HCT116 (cell line): ENCODE measurements at regions not wholly inside any gene's neighbourhood (a gene's known extent, or its start where the extent isn't known, plus 50 kb on each side); places are given as distances from the start of the nearest gene placed in this dataset.

Source experiments
- CTCF ChIP-seq, 3 experiments: fragments of 200-600 bp in 1 of 3; sonication (generic) in 1 of 3; IDR thresholded peaks in 2 of 3; conservative IDR thresholded peaks in 1 of 3; 2 replicates each; pipeline ENCODE4 v1.5.1; 2012 to 2017; ENCODE audit warnings: low read depth in 2 of 3, low read length in 2 of 3, antibody characterized with exemption in 1 of 3, borderline replicate concordance in 1 of 3, control low read depth in 1 of 3, mild to moderate bottlenecking in 1 of 3, mixed read lengths in 1 of 3, mixed run types in 1 of 3, moderate library complexity in 1 of 3; ENCODE audit not compliant: insufficient read depth in 1 of 3
- POLR2AphosphoS5 ChIP-seq: IDR thresholded peaks from 2 replicates; pipeline ENCODE4 v1.6.1; 2011; ENCODE audit warnings: mild to moderate bottlenecking, low read depth, low read length, moderate library complexity
- REST ChIP-seq: IDR thresholded peaks from 2 replicates; pipeline ENCODE4 v1.6.1; 2012; ENCODE audit warnings: low read depth
- ZBTB33 ChIP-seq: IDR thresholded peaks from 2 replicates; pipeline ENCODE4 v1.6.1; 2011; ENCODE audit warnings: mild to moderate bottlenecking, low read length, moderate library complexity; ENCODE audit not compliant: insufficient replicate concordance; ENCODE audit errors: extremely low read depth
- ZFX ChIP-seq: fragments of 450-650 bp; IDR thresholded peaks from 2 replicates; pipeline ENCODE4 v1.6.1; 2017

GRCh38 chr5:112614986-112615385, 122.7 kb upstream of the APC start:
- TF ChIP-seq CTCF (IDR thresholded peaks at IDR 0.05 in 2 of 3, conservative IDR thresholded peaks at IDR 0.05 in 1 of 3; ENCODE audit: borderline replicate concordance in 1 of 3, insufficient read depth in 1 of 3, low read depth in 2 of 3, low read length in 2 of 3), result no peak
- TF ChIP-seq ZBTB33, result no peak
- no peak for TF ChIP-seq POLR2AphosphoS5
- TF ChIP-seq ZFX, result no peak
- TF ChIP-seq REST, result no peak
